ENCODE measurements at regions not wholly inside any gene's neighbourhood (a gene's known extent, or its start where the extent isn't known, plus 50 kb on each side); places are given as distances from the start of the nearest gene placed in this dataset.

- no peak for DNase-seq
These were observed 164.9 kb downstream of the IRF8 start for GRCh38 chr16:86063760-86064405.

GRCh38 chr16:86064431-86065250, 165.7 kb downstream of the IRF8 start:
- no peak for DNase-seq

GRCh38 chr16:86065711-86066110, 166.7 kb downstream of the IRF8 start:
- DNase-seq = no peak

- DNase-seq = no peak
These were observed 167.8 kb downstream of the IRF8 start for GRCh38 chr16:86066811-86067210.

GRCh38 chr16:86067516-86067915, 168.6 kb downstream of the IRF8 start:
- no peak for DNase-seq

GRCh38 chr16:86067936-86068335, 169.0 kb downstream of the IRF8 start:
- no peak for DNase-seq

GRCh38 chr16:86068722-86069121, 169.8 kb downstream of the IRF8 start:
- no peak for DNase-seq

GRCh38 chr16:86069736-86070298, 170.9 kb downstream of the IRF8 start:
- no peak for DNase-seq

GRCh38 chr16:86070484-86070883, 171.5 kb downstream of the IRF8 start:
- DNase-seq = no peak

- no peak for DNase-seq
These were observed 172.0 kb downstream of the IRF8 start for GRCh38 chr16:86070971-86071370.

GRCh38 chr16:86071611-86072240, 172.8 kb downstream of the IRF8 start:
- no peak for DNase-seq

- no peak for DNase-seq
These were observed 173.6 kb downstream of the IRF8 start for GRCh38 chr16:86072328-86073102.

- DNase-seq = no peak
These were observed 174.2 kb downstream of the IRF8 start for GRCh38 chr16:86073103-86073625.

- DNase-seq = no peak
These were observed 175.0 kb downstream of the IRF8 start for GRCh38 chr16:86073763-86074493.

GRCh38 chr16:86074651-86075487, 175.9 kb downstream of the IRF8 start:
- no peak for DNase-seq

GRCh38 chr16:86075488-86075785, 176.5 kb downstream of the IRF8 start:
- DNase-seq = no peak

GRCh38 chr16:86075839-86076440, 177.0 kb downstream of the IRF8 start:
- no peak for DNase-seq

GRCh38 chr16:86076606-86077005, 177.6 kb downstream of the IRF8 start:
- no peak for DNase-seq

GRCh38 chr16:86077243-86077940, 178.4 kb downstream of the IRF8 start:
- no peak for DNase-seq

GRCh38 chr16:86078121-86078600, 179.2 kb downstream of the IRF8 start:
- no peak for DNase-seq
